SU-DHL-6 (cell line): ENCODE measurements at regions not wholly inside any gene's neighbourhood (a gene's known extent, or its start where the extent isn't known, plus 50 kb on each side); places are given as distances from the start of the nearest gene placed in this dataset.

Source experiments
- H2AFZ ChIP-seq: fragments of 200-600 bp; sonication (generic); 2 replicates; pipeline ENCODE4 v1.6.1; 2014; ENCODE audit warnings: low read depth, mild to moderate bottlenecking, moderate library complexity, mixed read lengths, antibody characterized with exemption, low read length; ENCODE audit not compliant: severe bottlenecking
- H3F3A ChIP-seq: fragments of 200-600 bp; shearing (Covaris generic); 2 replicates; pipeline ENCODE4 v1.6.0; 2016; ENCODE audit warnings: antibody characterized with exemption, mild to moderate bottlenecking; ENCODE audit not compliant: insufficient read depth
- H3K27ac ChIP-seq: fragments of 200-600 bp; sonication (generic); 2 replicates; pipeline ENCODE4 v1.5.1; 2016; ENCODE audit warnings: low read depth, mild to moderate bottlenecking, low read length, moderate library complexity, mixed read lengths
- H3K27me3 ChIP-seq: fragments of 200-600 bp; sonication (generic), shearing (Covaris generic); 2 replicates; pipeline ENCODE4 v1.6.0; 2014; ENCODE audit warnings: mild to moderate bottlenecking, low read length
- H3K36me3 ChIP-seq: fragments of 200-600 bp; sonication (generic); 2 replicates; pipeline ENCODE4 v1.6.1; 2014; ENCODE audit warnings: mild to moderate bottlenecking, low read length, mixed read lengths
- H3K4me2 ChIP-seq: fragments of 300-600, 200-600 bp; shearing (Covaris generic), sonication (generic); 2 replicates; pipeline ENCODE4 v1.6.0; 2014; ENCODE audit warnings: low read length, low read depth, mild to moderate bottlenecking; ENCODE audit not compliant: poor library complexity, severe bottlenecking
- H3K4me3 ChIP-seq: fragments of 200-600 bp; sonication (generic); 2 replicates; pipeline ENCODE4 v1.5.1; 2014; ENCODE audit warnings: antibody characterized with exemption, low read length, mild to moderate bottlenecking, mixed read lengths; ENCODE audit not compliant: insufficient read depth, poor library complexity, severe bottlenecking
- H3K79me2 ChIP-seq: fragments of 200-600 bp; sonication (generic); 2 replicates; pipeline ENCODE4 v1.6.1; 2014; ENCODE audit warnings: mild to moderate bottlenecking, low read length, moderate library complexity; ENCODE audit not compliant: insufficient read depth
- H3K9ac ChIP-seq: fragments of 200-600 bp; sonication (generic); 2 replicates; pipeline ENCODE4 v1.7.0; 2014; ENCODE audit warnings: mild to moderate bottlenecking, low read length
- H3K9me2 ChIP-seq: fragments of 200-600 bp; sonication (generic); replicated peaks from 2 replicates; pipeline ENCODE4 v1.6.1; 2014; ENCODE audit warnings: low read length; ENCODE audit not compliant: insufficient read depth
- H3K9me3 ChIP-seq: fragments of 200-600 bp; sonication (generic); 2 replicates; pipeline ENCODE4 v1.6.1; 2014; ENCODE audit warnings: low read length, mixed read lengths; ENCODE audit not compliant: insufficient read depth
- H4K20me1 ChIP-seq: fragments of 200-600 bp; sonication (generic); 2 replicates; pipeline ENCODE4 v1.6.1; 2014; ENCODE audit warnings: low read depth, mild to moderate bottlenecking, antibody characterized with exemption, low read length, moderate library complexity, mixed read lengths
- EZH2phosphoT487 ChIP-seq: fragments of 200-600 bp; sonication (generic), shearing (Covaris generic); conservative IDR thresholded peaks from 2 replicates; pipeline ENCODE4 v1.6.1; 2018; ENCODE audit warnings: mild to moderate bottlenecking, antibody characterized with exemption, low read length, moderate library complexity, mixed read lengths
- TF ChIP-seq, protein P1 (sequence below): fragments of 200-600 bp; sonication (generic); IDR thresholded peaks from one replicate; pipeline ENCODE4 v1.5.1; 2017; ENCODE audit warnings: antibody characterized with exemption, mild to moderate bottlenecking, low read length, moderate library complexity; ENCODE audit not compliant: insufficient read depth, poor library complexity, severe bottlenecking

DNA sequence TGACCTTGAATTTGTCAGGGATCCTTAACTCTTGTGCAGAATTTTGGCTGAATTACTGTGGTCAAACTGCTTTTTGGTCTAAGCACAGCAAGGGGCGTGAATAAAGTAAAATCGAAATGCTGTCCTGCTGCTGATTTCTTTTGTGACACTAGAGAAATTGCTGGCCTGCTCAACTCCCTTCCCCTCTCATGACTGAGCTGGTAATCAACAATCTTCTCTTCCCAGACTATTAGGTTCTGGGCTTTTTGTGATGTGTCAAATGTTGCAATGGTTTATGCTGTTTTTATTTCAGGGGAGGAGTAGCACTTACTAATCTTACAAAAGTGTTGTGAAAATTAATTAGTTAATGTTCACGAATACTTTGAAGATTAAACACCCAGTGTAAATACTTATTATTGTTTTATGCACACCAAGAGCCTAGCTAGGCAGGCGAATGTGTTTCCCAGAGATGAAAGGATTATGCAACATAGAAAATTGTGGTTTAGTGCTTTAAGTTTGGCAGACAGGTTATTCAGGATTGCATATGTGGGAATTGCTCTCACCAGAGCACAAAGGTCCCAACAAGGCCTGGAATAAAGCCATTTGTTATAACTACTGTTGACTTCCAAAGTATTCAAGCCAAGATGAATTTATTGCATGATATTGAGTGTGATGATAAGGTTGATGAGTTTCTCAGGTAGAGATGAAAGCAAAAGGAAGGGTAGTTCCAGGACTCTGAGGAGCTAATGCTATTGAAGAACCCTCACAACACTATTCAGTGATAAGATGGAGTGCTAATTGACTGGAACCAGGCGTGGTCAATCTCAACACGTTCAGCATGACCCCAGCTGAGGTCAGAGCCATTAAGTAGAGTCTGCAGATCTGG, 280.7 kb upstream of the ZNF608 start:
- Histone ChIP-seq H3K27me3 (no peaks in the 10 kb centered on the region), H3K4me3 (no peak overlapping the region), H3K9me2 (no peaks in the 10 kb centered on the region), H3K9me3 (no peaks in the 10 kb centered on the region), H3K27ac (no peak overlapping the region), H3K9ac (no peak overlapping the region), H3F3A (no peaks in the 10 kb centered on the region), H3K79me2 (no peaks in the 10 kb centered on the region), H3K36me3 (no peaks in the 10 kb centered on the region), H3K4me2 (no peak overlapping the region), H2AFZ (no peak overlapping the region), H4K20me1 (no peaks in the 10 kb centered on the region)
- TF ChIP-seq, protein P1, sequence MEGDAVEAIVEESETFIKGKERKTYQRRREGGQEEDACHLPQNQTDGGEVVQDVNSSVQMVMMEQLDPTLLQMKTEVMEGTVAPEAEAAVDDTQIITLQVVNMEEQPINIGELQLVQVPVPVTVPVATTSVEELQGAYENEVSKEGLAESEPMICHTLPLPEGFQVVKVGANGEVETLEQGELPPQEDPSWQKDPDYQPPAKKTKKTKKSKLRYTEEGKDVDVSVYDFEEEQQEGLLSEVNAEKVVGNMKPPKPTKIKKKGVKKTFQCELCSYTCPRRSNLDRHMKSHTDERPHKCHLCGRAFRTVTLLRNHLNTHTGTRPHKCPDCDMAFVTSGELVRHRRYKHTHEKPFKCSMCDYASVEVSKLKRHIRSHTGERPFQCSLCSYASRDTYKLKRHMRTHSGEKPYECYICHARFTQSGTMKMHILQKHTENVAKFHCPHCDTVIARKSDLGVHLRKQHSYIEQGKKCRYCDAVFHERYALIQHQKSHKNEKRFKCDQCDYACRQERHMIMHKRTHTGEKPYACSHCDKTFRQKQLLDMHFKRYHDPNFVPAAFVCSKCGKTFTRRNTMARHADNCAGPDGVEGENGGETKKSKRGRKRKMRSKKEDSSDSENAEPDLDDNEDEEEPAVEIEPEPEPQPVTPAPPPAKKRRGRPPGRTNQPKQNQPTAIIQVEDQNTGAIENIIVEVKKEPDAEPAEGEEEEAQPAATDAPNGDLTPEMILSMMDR = no peak
- TF ChIP-seq EZH2phosphoT487 = no peak

DNA sequence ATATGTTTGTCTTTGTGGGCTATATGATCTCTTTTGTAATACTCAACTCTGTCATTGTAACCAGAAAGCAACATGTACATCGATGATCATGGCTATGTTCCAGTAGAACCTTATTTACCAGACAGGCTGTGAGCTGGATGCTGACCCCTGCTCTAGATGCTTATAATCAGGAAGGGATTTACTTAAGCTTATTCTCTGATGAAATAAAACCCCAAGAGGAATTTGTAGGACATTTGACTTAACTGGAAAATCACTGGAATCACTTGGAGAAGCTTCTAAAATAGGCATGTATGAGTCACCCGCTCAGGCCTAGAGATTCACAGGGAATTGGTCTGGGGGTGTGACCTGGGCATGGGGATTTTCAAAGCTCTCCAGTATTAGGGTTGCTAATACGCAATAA, 285.8 kb upstream of the ZNF608 start:
- no peak for TF ChIP-seq EZH2phosphoT487
- TF ChIP-seq, protein P1 = no peak
- H3K27me3 ChIP-seq = no peaks in the 10 kb centered on the region

DNA sequence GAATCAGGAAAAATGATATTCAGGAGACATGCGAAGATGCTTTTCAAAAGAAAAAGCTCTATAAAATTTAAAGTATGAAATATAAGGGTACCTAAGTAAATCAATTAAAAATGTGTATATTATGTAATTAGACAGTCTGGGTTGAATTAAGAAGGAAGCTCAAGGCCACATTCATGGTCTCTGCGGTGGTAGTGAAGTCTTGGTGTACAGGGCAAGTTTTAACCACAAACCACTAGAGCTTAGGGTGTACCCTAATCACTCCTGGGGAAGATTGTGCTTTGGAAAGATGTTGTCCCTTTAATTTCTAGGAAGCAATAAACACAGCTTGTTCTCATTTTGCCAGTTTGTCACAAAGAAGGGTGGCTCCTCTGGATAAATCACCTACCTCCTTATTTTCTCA, 287.2 kb upstream of the ZNF608 start:
- H4K20me1 ChIP-seq = no peaks in the 10 kb centered on the region
- no peak overlapping the region for H2AFZ ChIP-seq
- no peaks in the 10 kb centered on the region for H3K36me3 ChIP-seq
- no peak overlapping the region for H3K27ac ChIP-seq
- no peak for TF ChIP-seq EZH2phosphoT487
- TF ChIP-seq, protein P1 = no peak
- no peaks in the 10 kb centered on the region for H3K9me3 ChIP-seq
- no peaks in the 10 kb centered on the region for H3K27me3 ChIP-seq
- H3K9ac ChIP-seq = no peak overlapping the region
- H3K4me3 ChIP-seq = no peak overlapping the region
- no peaks in the 10 kb centered on the region for H3F3A ChIP-seq
- H3K79me2 ChIP-seq = no peaks in the 10 kb centered on the region
- H3K4me2 ChIP-seq = no peak overlapping the region
- H3K9me2 ChIP-seq = no peaks in the 10 kb centered on the region

More for the DNA sequence above, 285.8 kb upstream of the ZNF608 start:
- no peaks in the 10 kb centered on the region for H3K36me3 ChIP-seq
- no peak overlapping the region for H2AFZ ChIP-seq
- no peaks in the 10 kb centered on the region for H3K79me2 ChIP-seq
- H3K27ac ChIP-seq = no peak overlapping the region
- no peaks in the 10 kb centered on the region for H4K20me1 ChIP-seq
- no peaks in the 10 kb centered on the region for H3K9me2 ChIP-seq
- H3K9ac ChIP-seq = no peak overlapping the region
- H3F3A ChIP-seq = no peaks in the 10 kb centered on the region
- H3K4me2 ChIP-seq = no peak overlapping the region
- H3K4me3 ChIP-seq = no peak overlapping the region
- H3K9me3 ChIP-seq = no peaks in the 10 kb centered on the region
